IPS-NIHi7 (cell line): ENCODE measurements at regions not wholly inside any gene's neighbourhood (a gene's known extent, or its start where the extent isn't known, plus 50 kb on each side); places are given as distances from the start of the nearest gene placed in this dataset.
"Not testable (repeated sequence)": the region's sequence is repeated elsewhere in the genome, so short reads cannot be mapped to it uniquely, and the experiment has no call there.

Experiments
- DNase-seq: peaks from one replicate; pipeline ENCODE4 v3.0.0; 2012; ENCODE audit warnings: mixed read lengths; ENCODE audit errors: extremely low spot score

- DNase-seq, result peak; percentile 32
Measured at GRCh38 chr4:27360790-27361267, 500.2 kb downstream of the STIM2 start.

- DNase-seq, result no peak
Measured at GRCh38 chr4:27364509-27364908, 503.9 kb downstream of the STIM2 start.

- no peak for DNase-seq
Measured at GRCh38 chr4:27366104-27366823, 505.6 kb downstream of the STIM2 start.

- DNase-seq, result no peak
Measured at GRCh38 chr4:27368781-27369180, 508.1 kb downstream of the STIM2 start.

GRCh38 chr4:27381815-27382214 lies 521.2 kb downstream of the STIM2 start:
- no peak for DNase-seq

- no peak for DNase-seq
Measured at GRCh38 chr4:27387711-27388110, 527.1 kb downstream of the STIM2 start.

GRCh38 chr4:27397886-27398285 lies 537.2 kb downstream of the STIM2 start:
- no peak for DNase-seq

GRCh38 chr4:27398631-27399310 lies 538.1 kb downstream of the STIM2 start:
- no peak for DNase-seq

- DNase-seq, result no peak
Measured at GRCh38 chr4:27407616-27408015, 547.0 kb downstream of the STIM2 start.

- DNase-seq, result peak; percentile 7
Measured at GRCh38 chr4:27412613-27413012, 552.0 kb downstream of the STIM2 start.

- no peak for DNase-seq
Measured at GRCh38 chr4:27414887-27415731, 554.5 kb downstream of the STIM2 start.

- DNase-seq, result no peak
Measured at GRCh38 chr4:27428661-27429060, 568.0 kb downstream of the STIM2 start.

GRCh38 chr4:27429364-27429871 lies 568.8 kb downstream of the STIM2 start:
- DNase-seq, result peak; percentile 9

GRCh38 chr4:27442146-27442545 lies 581.5 kb downstream of the STIM2 start:
- no peak for DNase-seq

GRCh38 chr4:27442661-27443060 lies 582.0 kb downstream of the STIM2 start:
- not testable (repeated sequence) for DNase-seq

- no peak for DNase-seq
Measured at GRCh38 chr4:27463816-27464215, 603.2 kb downstream of the STIM2 start.

- no peak for DNase-seq
Measured at GRCh38 chr4:27467351-27467750, 606.7 kb downstream of the STIM2 start.

GRCh38 chr4:27472364-27472763 lies 611.7 kb downstream of the STIM2 start:
- no peak for DNase-seq

GRCh38 chr4:27474691-27475090 lies 614.0 kb downstream of the STIM2 start:
- no peak for DNase-seq

GRCh38 chr4:27484216-27484615 lies 623.6 kb downstream of the STIM2 start:
- no peak for DNase-seq

- DNase-seq, result no peak
Measured at GRCh38 chr4:27490315-27490714, 629.7 kb downstream of the STIM2 start.

GRCh38 chr4:27490766-27491165 lies 630.1 kb downstream of the STIM2 start:
- no peak for DNase-seq
